KMS-11 (cell line): ENCODE measurements at regions not wholly inside any gene's neighbourhood (a gene's known extent, or its start where the extent isn't known, plus 50 kb on each side); places are given as distances from the start of the nearest gene placed in this dataset.
A peak's percentile ranks its signal among the peaks of the same experiment; 100 is the strongest.

Source experiments
- H2AFZ ChIP-seq: fragments of 200-600 bp; sonication (generic); 2 replicates; pipeline ENCODE4 v1.6.1; 2016; ENCODE audit warnings: antibody characterized with exemption, mixed run types, low read depth
- H3K27ac ChIP-seq: fragments of 200-600 bp; sonication (generic); 2 replicates; pipeline ENCODE4 v1.6.1; 2016; ENCODE audit warnings: mild to moderate bottlenecking, mixed run types
- H3K27me3 ChIP-seq: fragments of 200-600 bp; sonication (generic); 2 replicates; pipeline ENCODE4 v1.6.1; 2017; ENCODE audit warnings: mild to moderate bottlenecking, low read depth, mixed run types, moderate library complexity; ENCODE audit not compliant: insufficient read depth
- H3K36me3 ChIP-seq: fragments of 200-600 bp; sonication (generic); 2 replicates; pipeline ENCODE4 v1.6.1; 2017; ENCODE audit warnings: mild to moderate bottlenecking, mixed run types; ENCODE audit not compliant: insufficient read depth
- H3K4me1 ChIP-seq: fragments of 200-600 bp; sonication (generic); 2 replicates; pipeline ENCODE4 v1.6.1; 2016; ENCODE audit warnings: mild to moderate bottlenecking, low read depth, mixed run types; ENCODE audit not compliant: poor library complexity, severe bottlenecking
- H3K4me2 ChIP-seq: fragments of 200-600 bp; sonication (generic); 2 replicates; pipeline ENCODE4 v1.7.0; 2016; ENCODE audit warnings: mild to moderate bottlenecking, mixed run types
- H3K4me3 ChIP-seq: fragments of 200-600 bp; sonication (generic); IDR thresholded peaks from 2 replicates; pipeline ENCODE4 v1.6.1; 2017; ENCODE audit warnings: low read depth, low read length, mixed read lengths; ENCODE audit not compliant: insufficient read depth
- H3K79me2 ChIP-seq: fragments of 200-600 bp; sonication (generic); 2 replicates; pipeline ENCODE4 v1.6.1; 2016; ENCODE audit warnings: low read depth, mixed run types; ENCODE audit not compliant: insufficient read depth
- H3K9ac ChIP-seq: fragments of 200-600 bp; sonication (generic); 2 replicates; pipeline ENCODE4 v1.6.1; 2016; ENCODE audit warnings: mild to moderate bottlenecking, mixed run types
- H4K20me1 ChIP-seq: fragments of 200-600 bp; sonication (generic); 2 replicates; pipeline ENCODE4 v1.6.1; 2016; ENCODE audit warnings: mild to moderate bottlenecking, mixed run types; ENCODE audit not compliant: insufficient read depth
- TF ChIP-seq, protein P1 (sequence below): fragments of 200-600 bp; sonication (generic); conservative IDR thresholded peaks from 2 replicates; pipeline ENCODE4 v1.6.1; 2017; ENCODE audit warnings: low read depth, mild to moderate bottlenecking, antibody characterized with exemption, low read length, moderate library complexity, mixed read lengths

DNA sequence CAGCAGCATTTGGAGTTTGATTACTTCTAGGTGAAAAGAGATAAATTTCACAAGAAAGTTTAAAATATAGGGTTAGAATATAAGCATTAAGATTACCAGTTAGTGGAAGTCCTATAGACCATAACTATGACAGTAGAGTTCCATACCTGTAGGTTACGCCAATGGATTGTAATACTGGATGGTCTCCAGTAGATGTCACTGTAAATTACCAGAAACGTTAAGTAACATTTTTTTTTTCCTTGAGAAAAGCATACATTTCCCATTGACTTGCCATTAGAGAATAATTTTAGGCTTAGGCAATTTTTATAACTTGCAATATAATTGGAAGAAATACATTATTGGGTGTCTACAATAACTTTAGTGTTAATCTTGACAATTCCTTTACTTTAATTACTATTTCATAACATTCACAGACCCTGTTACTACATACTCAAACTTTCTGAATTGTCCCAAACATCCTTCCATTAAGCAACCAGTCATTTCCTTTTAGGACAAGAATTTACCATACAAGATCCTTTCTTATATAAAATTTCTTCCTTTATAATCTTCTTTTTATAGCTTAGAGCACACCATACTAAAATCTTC, 304.1 kb upstream of the TECRL start:
- TF ChIP-seq, protein P1, sequence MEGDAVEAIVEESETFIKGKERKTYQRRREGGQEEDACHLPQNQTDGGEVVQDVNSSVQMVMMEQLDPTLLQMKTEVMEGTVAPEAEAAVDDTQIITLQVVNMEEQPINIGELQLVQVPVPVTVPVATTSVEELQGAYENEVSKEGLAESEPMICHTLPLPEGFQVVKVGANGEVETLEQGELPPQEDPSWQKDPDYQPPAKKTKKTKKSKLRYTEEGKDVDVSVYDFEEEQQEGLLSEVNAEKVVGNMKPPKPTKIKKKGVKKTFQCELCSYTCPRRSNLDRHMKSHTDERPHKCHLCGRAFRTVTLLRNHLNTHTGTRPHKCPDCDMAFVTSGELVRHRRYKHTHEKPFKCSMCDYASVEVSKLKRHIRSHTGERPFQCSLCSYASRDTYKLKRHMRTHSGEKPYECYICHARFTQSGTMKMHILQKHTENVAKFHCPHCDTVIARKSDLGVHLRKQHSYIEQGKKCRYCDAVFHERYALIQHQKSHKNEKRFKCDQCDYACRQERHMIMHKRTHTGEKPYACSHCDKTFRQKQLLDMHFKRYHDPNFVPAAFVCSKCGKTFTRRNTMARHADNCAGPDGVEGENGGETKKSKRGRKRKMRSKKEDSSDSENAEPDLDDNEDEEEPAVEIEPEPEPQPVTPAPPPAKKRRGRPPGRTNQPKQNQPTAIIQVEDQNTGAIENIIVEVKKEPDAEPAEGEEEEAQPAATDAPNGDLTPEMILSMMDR, result peak; percentile 80
- H4K20me1 ChIP-seq, result no peaks in the 10 kb centered on the region
- no peak overlapping the region for H3K27ac ChIP-seq
- no peak overlapping the region for H3K9ac ChIP-seq
- no peak overlapping the region for H3K4me2 ChIP-seq
- no peaks in the 10 kb centered on the region for H3K27me3 ChIP-seq
- H3K79me2 ChIP-seq, result no peaks in the 10 kb centered on the region
- H3K36me3 ChIP-seq, result no peaks in the 10 kb centered on the region
- H3K4me1 ChIP-seq, result no peaks in the 10 kb centered on the region
- H2AFZ ChIP-seq, result no peak overlapping the region
- no peak overlapping the region for H3K4me3 ChIP-seq

DNA sequence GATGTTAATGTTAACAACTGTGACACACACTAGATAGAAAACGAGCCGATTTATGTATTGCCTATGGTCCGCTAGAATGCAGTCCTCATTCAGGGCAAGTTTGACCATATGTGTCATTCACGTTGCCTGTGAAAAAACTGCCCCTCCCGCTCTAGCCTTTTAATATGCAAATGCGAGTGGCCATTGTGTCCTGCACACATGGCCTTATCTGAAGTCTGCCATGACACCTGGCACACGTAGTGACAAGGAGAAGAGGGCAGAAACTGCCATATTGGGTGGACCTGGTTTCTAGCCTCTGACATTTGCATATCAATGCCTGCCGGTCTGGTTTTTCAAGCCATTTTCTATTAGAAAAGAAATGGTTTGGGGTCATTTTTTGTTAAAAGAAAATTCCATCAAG, 303.3 kb upstream of the TECRL start:
- H3K4me3 ChIP-seq, result no peak overlapping the region
- no peaks in the 10 kb centered on the region for H3K36me3 ChIP-seq
- H3K9ac ChIP-seq, result no peak overlapping the region
- TF ChIP-seq, protein P1, result no peak
- no peak overlapping the region for H3K27ac ChIP-seq
- no peaks in the 10 kb centered on the region for H4K20me1 ChIP-seq
- no peaks in the 10 kb centered on the region for H3K4me1 ChIP-seq
- no peak overlapping the region for H2AFZ ChIP-seq
- H3K4me2 ChIP-seq, result no peak overlapping the region
- no peaks in the 10 kb centered on the region for H3K27me3 ChIP-seq
- no peaks in the 10 kb centered on the region for H3K79me2 ChIP-seq

DNA sequence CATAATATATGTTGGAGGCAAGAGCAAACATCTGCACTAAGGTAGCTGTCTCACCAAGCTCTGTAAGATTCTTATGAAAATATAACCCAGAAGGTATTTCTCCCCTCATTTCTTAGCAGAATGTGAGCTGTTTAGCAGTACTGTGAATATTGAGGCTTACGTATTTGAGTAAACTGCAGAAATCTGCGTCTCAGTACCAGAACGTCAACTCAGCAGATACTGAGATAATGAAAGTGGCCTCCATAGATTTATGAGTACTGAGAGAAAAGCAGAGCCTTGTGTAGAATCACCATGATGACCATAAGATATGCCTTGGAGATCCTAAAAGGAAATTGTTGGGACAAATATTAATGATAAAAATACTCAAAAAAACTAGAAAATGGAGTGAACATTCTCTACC, 296.7 kb upstream of the TECRL start:
- Histone ChIP-seq H3K4me2 (no peak overlapping the region), H3K9ac (no peak overlapping the region), H3K27me3 (no peaks in the 10 kb centered on the region), H3K36me3 (no peaks in the 10 kb centered on the region), H2AFZ (no peak overlapping the region), H3K4me3 (no peak overlapping the region), H4K20me1 (no peaks in the 10 kb centered on the region), H3K79me2 (no peaks in the 10 kb centered on the region), H3K27ac (no peak overlapping the region), H3K4me1 (no peaks in the 10 kb centered on the region)
- TF ChIP-seq, protein P1, result no peak

DNA sequence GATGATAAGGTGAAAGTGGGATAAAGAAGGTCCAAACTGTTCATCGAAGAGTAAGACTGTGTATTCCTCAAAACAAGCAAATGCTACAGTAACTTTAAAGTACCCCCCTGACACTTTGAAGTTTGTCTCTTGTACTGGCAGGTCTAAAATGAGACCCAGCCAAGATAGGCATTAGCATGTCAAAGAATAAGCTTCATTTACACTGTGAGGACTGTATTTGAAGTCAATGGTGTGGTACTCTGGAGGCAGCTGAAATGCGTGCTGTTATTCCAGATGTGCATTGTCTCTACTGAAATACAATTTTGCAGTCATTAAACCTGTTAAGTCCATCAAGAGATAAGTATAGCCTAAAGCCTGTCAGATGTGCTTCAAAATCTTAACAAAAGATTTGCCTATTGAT, 288.9 kb upstream of the TECRL start:
- Histone ChIP-seq H3K9ac (no peak overlapping the region), H2AFZ (no peak overlapping the region), H4K20me1 (no peaks in the 10 kb centered on the region), H3K27ac (no peak overlapping the region), H3K4me3 (no peak overlapping the region), H3K27me3 (no peaks in the 10 kb centered on the region), H3K4me1 (no peaks in the 10 kb centered on the region), H3K36me3 (no peaks in the 10 kb centered on the region), H3K4me2 (no peak overlapping the region), H3K79me2 (no peaks in the 10 kb centered on the region)
- TF ChIP-seq, protein P1, result no peak
